BJ (cell line): ENCODE measurements at regions not wholly inside any gene's neighbourhood (a gene's known extent, or its start where the extent isn't known, plus 50 kb on each side); places are given as distances from the start of the nearest gene placed in this dataset.

Source experiments
- CTCF ChIA-PET: fragments of 350-600 bp; formaldehyde crosslinking; extraction: SDS; loops from one replicate; lab custom pipeline; 2021; ENCODE audit warnings: antibody characterized with exemption, inconsistent platforms; lab: Yijun Ruan, JAX
- POLR2A ChIA-PET: fragments of 300-600 bp; sonication (Branson Sonifier 250); formaldehyde crosslinking; extraction: SDS; loops from one replicate; lab custom pipeline; 2021; ENCODE audit warnings: antibody characterized with exemption; lab: Charles Lee
- DNase-seq: peaks from one replicate; pipeline ENCODE4 v3.0.0-alpha.2; 2011; ENCODE audit warnings: low read depth
- H3K27me3 ChIP-seq: 2 replicates; pipeline ENCODE4 v1.6.0; 2011; ENCODE audit warnings: low read length; ENCODE audit not compliant: control insufficient read depth, insufficient read depth
- H3K36me3 ChIP-seq: 2 replicates; pipeline ENCODE4 v1.5.1; 2011; ENCODE audit warnings: low read length; ENCODE audit not compliant: control insufficient read depth, insufficient read depth
- H3K4me3 ChIP-seq: 2 replicates; pipeline ENCODE4 v1.5.1; 2011; ENCODE audit warnings: low read depth, mild to moderate bottlenecking, control low read depth, low read length
- CTCF ChIP-seq: IDR thresholded peaks from 2 replicates; pipeline ENCODE4 v1.5.1; 2011; ENCODE audit warnings: low read depth, mild to moderate bottlenecking, control low read depth, inconsistent platforms, low read length, moderate library complexity; ENCODE audit not compliant: insufficient read depth

DNA sequence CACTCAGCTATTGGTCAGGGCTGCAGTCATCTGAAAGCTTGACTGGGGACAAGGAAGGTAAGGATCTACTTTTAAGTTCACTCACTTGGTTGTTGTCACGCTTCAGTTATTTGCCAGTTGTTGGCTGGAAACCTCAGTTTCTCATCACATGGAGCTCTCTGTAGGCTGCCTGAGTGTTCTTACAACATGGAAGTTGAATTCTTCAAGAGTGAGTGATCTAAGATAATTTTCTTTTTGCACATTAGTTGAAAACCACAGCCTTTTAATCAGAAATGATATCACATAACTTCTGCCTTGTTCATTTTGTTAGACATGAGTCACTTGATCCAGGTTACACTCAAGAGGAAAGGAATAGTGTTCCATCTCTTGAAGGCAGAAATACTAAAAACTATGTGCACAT, 552.7 kb downstream of the RAPGEF2 start:
- no peak for TF ChIP-seq CTCF
- ChIA-PET POLR2A (no interaction called here), CTCF (no interaction called here)
- H3K36me3 ChIP-seq = no peaks in the 10 kb centered on the region
- DNase-seq = no peak
- no peaks in the 10 kb centered on the region for H3K27me3 ChIP-seq
- H3K4me3 ChIP-seq = no peak overlapping the region

DNA sequence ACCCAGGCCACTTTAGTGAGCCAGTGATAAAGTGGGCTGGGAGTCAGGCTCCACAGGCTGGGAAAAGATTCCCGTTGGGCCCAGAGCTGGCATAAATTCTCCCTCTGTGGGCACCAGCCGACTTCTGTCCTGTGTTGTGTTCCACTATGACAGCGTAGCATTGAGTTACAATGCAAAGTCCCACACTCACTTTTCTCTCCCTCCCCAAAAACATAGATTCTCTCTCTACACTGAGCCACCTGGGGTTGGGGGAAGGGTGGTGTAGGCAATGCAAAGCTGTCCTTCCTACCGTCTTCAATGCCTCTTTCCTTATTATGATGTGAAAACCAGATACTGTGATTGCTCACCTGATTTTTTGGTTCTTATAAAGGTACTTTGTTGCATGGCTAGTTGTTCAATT, 566.2 kb downstream of the RAPGEF2 start:
- Histone ChIP-seq H3K4me3 (no peak overlapping the region), H3K36me3 (no peaks in the 10 kb centered on the region), H3K27me3 (no peaks in the 10 kb centered on the region)
- no peak for TF ChIP-seq CTCF
- CTCF ChIA-PET = no interaction called here
- no peak for DNase-seq
- POLR2A ChIA-PET = no interaction called here

GRCh38 chr4:159673221-159673620, 570.3 kb downstream of the RAPGEF2 start:
- no peak for DNase-seq
- CTCF ChIA-PET = no interaction called here
- no peak overlapping the region for H3K4me3 ChIP-seq
- POLR2A ChIA-PET = no interaction called here
- no peaks in the 10 kb centered on the region for H3K36me3 ChIP-seq
- no peaks in the 10 kb centered on the region for H3K27me3 ChIP-seq
- no peak for TF ChIP-seq CTCF

DNA sequence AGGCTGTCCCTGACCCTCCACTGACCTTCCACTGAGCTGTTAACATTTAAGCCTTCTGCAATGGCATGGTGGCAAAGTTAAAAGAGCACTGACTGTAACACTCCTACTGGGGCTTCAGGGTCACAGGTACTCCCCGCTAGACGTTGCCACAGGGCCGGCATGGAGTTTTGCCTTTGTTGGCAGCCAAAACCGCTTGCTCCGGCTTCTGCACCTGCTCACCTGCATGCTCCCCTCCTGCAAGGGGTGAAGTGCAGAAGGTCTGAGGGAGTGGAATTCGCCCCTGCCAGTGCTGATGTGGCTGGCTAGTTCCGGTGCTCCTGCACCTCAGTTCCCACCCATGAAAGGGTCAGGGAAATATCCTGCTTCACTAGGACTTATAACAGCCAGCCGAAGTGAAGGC, 571.4 kb downstream of the RAPGEF2 start:
- no peak overlapping the region for H3K4me3 ChIP-seq
- TF ChIP-seq CTCF = no peak
- ChIA-PET POLR2A (no interaction called here), CTCF (no interaction called here)
- no peaks in the 10 kb centered on the region for H3K36me3 ChIP-seq
- no peak for DNase-seq
- H3K27me3 ChIP-seq = no peaks in the 10 kb centered on the region

DNA sequence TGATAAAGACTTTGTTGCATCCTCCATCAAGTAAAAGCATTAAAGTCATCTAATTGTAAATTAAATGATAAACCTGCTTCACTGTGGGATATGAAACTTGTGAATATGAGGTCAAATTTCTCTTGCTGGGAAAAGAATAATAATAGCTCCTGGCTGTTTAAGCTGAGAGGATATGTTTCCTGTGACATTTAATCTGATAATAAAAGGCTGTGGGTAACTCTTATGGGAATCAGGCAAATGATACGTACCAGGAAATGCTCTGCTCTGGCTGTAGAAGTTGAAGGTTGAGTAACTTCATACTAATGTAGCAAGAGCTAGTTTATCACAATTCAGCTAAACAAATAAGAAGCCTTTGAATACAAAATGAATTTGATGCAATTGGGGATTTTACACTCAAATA, 574.6 kb downstream of the RAPGEF2 start:
- CTCF ChIA-PET = no interaction called here
- DNase-seq = no peak
- no peak overlapping the region for H3K4me3 ChIP-seq
- H3K36me3 ChIP-seq = no peaks in the 10 kb centered on the region
- POLR2A ChIA-PET = no interaction called here
- no peak for TF ChIP-seq CTCF
- no peaks in the 10 kb centered on the region for H3K27me3 ChIP-seq
